ENCODE measurements at regions not wholly inside any gene's neighbourhood (a gene's known extent, or its start where the extent isn't known, plus 50 kb on each side); places are given as distances from the start of the nearest gene placed in this dataset.
"Not testable (repeated sequence)": the region's sequence is repeated elsewhere in the genome, so short reads cannot be mapped to it uniquely, and the experiment has no call there.

DNA sequence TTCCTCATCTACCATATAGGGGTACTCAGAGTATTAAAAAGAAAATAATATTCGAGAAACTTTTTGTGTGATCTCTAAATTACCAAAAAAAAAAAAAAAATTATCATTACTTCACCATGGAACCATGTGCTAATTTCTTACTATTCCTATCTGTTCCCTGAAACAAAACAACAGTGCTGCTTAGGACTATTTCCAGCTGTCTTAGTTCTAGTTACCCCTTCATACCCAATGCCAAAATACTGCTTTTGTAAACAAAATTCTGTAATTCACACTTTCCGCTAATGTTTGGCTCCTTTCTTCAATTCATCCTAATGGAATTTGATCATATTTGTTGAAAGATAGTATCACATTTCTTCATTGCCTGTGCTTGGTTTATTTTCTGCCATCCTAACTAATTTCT, 470.2 kb downstream of the BTG1 start:
- DNase-seq (ENCODE audit: low spot score) = no peak

GRCh38 chr12:91672130-91672529, 473.5 kb downstream of the BTG1 start:
- no peak for DNase-seq (ENCODE audit: low spot score)

GRCh38 chr12:91667694-91668093, 478.0 kb downstream of the BTG1 start:
- no peak for DNase-seq (ENCODE audit: low spot score)

- DNase-seq (ENCODE audit: low spot score) = no peak
Measured at GRCh38 chr12:91663744-91664143, 481.1 kb upstream of the DCN start.

GRCh38 chr12:91663310-91663709, 480.7 kb upstream of the DCN start:
- DNase-seq (ENCODE audit: low spot score) = no peak

GRCh38 chr12:91662021-91662420, 479.4 kb upstream of the DCN start:
- DNase-seq (ENCODE audit: low spot score) = no peak

DNA sequence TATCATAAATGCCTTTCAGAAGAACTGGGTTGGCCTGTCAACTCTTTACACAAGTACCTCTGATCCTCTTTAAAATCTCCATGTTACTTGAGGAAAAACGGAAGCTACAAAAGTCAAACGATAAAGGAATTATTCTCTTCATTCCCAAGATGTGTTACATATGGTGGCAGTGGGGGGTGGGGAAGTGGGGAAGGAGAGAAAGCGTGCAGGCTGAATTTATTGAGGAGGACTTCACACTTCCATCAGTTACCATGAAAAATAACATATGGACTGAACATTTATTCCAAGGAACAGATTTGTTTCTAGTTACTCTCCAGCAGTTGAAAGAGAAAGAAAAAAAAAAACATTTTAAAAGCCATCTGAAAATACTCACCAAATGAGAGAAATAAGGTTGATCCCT, 474.4 kb upstream of the DCN start:
- no peak for DNase-seq (ENCODE audit: low spot score)

GRCh38 chr12:91655966-91656365, 473.3 kb upstream of the DCN start:
- DNase-seq (ENCODE audit: low spot score) = no peak

GRCh38 chr12:91654087-91654486, 471.5 kb upstream of the DCN start:
- no peak for DNase-seq (ENCODE audit: low spot score)

DNA sequence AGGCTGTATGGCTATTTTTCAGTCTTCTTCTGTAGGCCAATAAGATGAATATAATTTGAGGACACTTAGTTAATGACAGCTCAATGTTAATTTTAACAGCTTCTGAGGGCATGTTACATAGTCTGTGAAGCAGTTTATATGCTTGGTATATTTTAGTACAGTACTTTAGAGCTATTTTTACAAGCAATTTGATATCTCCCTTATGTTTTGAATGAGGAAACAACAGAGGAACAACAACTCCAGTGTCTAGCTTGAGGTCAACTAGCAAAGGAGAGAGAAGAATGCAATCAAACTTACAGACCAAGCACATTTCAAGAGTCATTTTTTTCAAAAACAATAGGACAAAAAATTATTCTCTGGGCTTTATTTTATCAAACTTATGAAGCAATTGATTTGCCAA, 469.1 kb upstream of the DCN start:
- no peak for DNase-seq (ENCODE audit: low spot score)

DNA sequence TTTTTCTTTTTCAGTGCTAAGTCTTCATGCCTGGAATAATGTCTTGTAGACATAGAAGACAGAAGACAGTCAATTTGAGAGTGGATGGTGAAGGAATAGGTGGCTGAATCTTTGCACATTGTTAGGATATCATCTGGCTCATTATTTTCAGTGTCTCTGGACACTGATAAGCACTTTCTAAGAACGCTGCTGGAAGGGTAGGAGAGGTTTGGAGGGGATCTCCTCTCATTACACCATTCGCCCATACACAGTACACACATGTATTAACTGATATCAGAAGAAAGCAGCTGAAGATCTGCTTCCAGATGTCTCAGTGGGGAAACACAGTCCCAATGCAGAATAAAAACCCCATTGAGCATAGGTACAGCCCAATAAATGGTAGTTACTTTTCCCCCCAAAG, 461.1 kb upstream of the DCN start:
- no peak for DNase-seq (ENCODE audit: low spot score)

DNA sequence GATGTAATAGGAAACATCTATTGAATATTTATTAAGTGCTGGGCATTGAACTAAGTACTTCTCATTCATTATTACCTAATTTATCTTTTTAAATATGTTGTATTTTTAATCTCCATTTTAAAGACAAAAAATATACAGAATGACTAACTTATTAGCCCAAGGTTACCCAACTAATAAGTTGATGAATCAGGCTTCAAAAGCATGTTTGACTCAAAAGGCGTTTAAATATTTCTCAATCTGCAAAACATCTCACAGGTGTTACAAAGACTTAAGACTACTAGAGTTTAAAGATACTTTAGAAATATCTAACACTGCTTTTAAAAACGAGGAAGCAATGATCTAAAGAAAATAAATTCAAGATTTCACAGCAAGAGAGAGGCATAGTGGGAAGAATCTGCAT, 457.4 kb upstream of the DCN start:
- no peak for DNase-seq (ENCODE audit: low spot score)

GRCh38 chr12:91639327-91639726, 456.7 kb upstream of the DCN start:
- DNase-seq (ENCODE audit: low spot score) = no peak

GRCh38 chr12:91637789-91638624, 455.4 kb upstream of the DCN start:
- no peak for DNase-seq (ENCODE audit: low spot score)

GRCh38 chr12:91636721-91637120, 454.1 kb upstream of the DCN start:
- DNase-seq (ENCODE audit: low spot score) = no peak

- not testable (repeated sequence) for DNase-seq (ENCODE audit: low spot score)
Measured at GRCh38 chr12:91634386-91634713, 451.7 kb upstream of the DCN start.

DNA sequence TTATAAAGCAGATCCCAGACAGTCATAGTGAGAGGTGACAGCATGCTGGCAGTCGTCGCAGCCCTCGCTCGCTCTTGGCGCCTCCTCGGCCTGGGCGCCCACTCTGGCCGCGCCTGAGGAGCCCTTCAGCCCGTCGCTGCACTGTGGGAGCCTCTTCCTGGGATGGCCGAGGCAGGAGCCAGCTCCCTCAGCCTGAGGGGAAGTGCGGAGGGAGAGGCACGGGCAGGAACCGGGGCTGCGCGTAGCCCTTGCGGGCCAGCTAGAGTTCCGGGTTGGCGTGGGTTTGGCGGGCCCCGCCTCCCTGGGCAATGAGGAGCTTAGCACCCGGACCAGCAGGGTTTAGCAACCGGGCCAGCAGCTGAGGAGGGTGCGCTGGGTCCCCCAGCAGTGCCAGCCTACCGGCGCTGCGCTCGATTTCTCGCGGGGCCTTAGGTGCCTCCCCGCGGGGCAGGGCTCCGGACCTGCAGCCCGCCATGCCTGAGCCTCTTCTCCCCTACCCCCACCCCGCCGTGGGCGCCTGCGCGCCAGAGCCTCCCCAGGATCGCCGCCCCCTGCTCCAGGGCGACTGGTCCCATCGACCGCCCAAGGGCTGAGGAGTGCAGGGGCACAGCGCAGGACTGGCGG, 451.2 kb upstream of the DCN start:
- DNase-seq (ENCODE audit: low spot score) = no peak

DNA sequence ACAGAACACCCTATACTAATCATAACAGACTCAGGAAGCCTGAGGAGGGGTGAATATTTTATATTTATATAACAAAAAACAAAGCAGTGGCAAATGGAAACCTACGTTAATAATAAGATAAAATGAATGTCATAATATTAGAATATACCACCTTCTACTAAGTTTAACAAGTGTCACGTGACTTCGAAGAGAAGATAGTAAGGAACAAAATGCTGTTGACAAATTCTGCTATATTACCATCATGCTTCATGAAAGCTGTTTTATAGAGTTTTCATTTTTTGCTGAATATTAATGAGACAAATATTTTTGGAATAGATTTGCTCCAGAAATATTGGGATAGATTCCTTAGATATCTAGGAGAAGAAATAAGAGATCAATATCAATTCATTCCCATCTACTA, 450.6 kb upstream of the DCN start:
- no peak for DNase-seq (ENCODE audit: low spot score)

GRCh38 chr12:91632042-91632786, 449.6 kb upstream of the DCN start:
- DNase-seq (ENCODE audit: low spot score) = no peak

DNA sequence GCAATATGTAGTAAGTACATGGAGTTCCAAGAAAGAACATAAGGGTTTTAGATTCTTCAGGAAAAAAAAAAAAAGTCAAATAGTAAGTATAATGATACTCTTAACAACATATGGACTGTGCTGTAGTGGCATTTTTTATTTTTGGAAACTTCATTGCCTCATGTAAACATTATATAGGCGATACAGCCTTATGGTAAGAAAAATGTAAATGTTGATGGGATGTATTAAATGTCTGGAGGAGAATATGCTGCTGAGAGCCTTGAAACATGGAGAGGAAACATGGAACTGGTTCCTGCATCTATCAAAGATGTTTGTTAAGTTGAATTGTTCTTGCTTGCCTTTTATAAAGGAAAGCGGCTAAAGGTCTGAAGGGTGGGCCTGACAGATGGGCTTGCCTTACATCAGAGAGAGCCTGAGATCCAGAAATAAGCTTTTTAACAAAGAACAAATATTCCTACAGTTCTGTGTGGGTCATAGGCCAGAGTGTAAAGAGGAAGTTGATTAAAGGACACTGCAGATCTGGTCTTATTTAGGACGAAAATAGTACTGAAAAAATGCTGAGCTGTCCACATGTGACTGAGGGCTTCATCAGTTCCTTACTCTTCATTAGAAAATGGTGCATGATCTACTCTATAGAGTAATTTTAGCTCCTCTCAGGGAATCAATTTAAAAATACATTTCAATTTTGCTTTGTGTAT, 448.1 kb upstream of the DCN start:
- DNase-seq (ENCODE audit: low spot score) = no peak

GRCh38 chr12:91630083-91630482, 447.5 kb upstream of the DCN start:
- DNase-seq (ENCODE audit: low spot score) = no peak

DNA sequence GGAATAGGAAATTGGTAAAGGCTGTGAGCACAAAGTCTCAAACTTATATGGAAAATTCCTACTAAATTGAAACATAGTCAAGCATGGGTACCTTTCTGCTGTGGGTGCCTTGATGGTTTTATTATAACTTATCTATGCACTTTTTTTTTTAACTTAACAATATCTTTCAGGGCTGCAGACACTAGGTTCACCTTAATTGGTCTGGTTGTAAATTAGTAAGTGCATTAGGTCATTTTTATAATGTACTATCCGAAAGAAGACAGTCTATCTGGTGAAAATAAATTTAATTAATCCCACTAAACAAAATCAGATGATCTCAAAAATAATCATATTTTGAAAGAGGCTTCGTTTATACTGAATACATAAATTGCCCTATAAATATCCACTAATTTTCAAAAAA, 446.8 kb upstream of the DCN start:
- no peak for DNase-seq (ENCODE audit: low spot score)
